OCI-LY1 (cell line): ENCODE measurements at regions not wholly inside any gene's neighbourhood (a gene's known extent, or its start where the extent isn't known, plus 50 kb on each side); places are given as distances from the start of the nearest gene placed in this dataset.

Experiments used
- H2AFZ ChIP-seq: fragments of 200-600 bp; sonication (generic), shearing (Covaris generic); 2 replicates; pipeline ENCODE4 v1.6.0; 2014; ENCODE audit warnings: antibody characterized with exemption, mild to moderate bottlenecking, low read length
- H3F3A ChIP-seq: fragments of 200-600 bp; sonication (generic), shearing (Covaris generic); 2 replicates; pipeline ENCODE4 v1.6.0; 2014; ENCODE audit warnings: mild to moderate bottlenecking, antibody characterized with exemption, low read length, moderate library complexity; ENCODE audit not compliant: insufficient read depth
- H3K27ac ChIP-seq: fragments of 200-600 bp; sonication (generic); 2 replicates; pipeline ENCODE4 v1.5.1; 2014; ENCODE audit warnings: low read length, mixed run types, mild to moderate bottlenecking, low read depth; ENCODE audit not compliant: poor library complexity, severe bottlenecking
- H3K27me3 ChIP-seq: fragments of 200-600 bp; sonication (generic); 2 replicates; pipeline ENCODE4 v1.6.0; 2014; ENCODE audit warnings: antibody characterized with exemption, mild to moderate bottlenecking, low read length, moderate library complexity; ENCODE audit not compliant: insufficient read depth
- H3K36me3 ChIP-seq: fragments of 200-600 bp; sonication (generic); 2 replicates; pipeline ENCODE4 v1.6.1; 2014; ENCODE audit warnings: mild to moderate bottlenecking, antibody characterized with exemption, low read length, moderate library complexity, mixed read lengths; ENCODE audit not compliant: insufficient read depth
- H3K4me1 ChIP-seq: fragments of 200-600 bp; sonication (generic); 2 replicates; pipeline ENCODE4 v1.5.1; 2014; ENCODE audit warnings: mild to moderate bottlenecking, low read length, moderate library complexity; ENCODE audit not compliant: insufficient read depth, severe bottlenecking
- H3K4me2 ChIP-seq: fragments of 200-600 bp; sonication (generic), shearing (Covaris generic); 2 replicates; pipeline ENCODE4 v1.6.1; 2014; ENCODE audit warnings: low read length
- H3K4me3 ChIP-seq: fragments of 200-600 bp; sonication (generic); 2 replicates; pipeline ENCODE4 v1.5.1; 2014; ENCODE audit warnings: low read length, low read depth, mild to moderate bottlenecking, mixed read lengths; ENCODE audit not compliant: poor library complexity, severe bottlenecking
- H3K79me2 ChIP-seq: fragments of 200-600 bp; shearing (Covaris generic); 2 replicates; pipeline ENCODE4 v1.6.1; 2016; ENCODE audit warnings: mixed run types, low read length, mixed read lengths; ENCODE audit not compliant: insufficient read depth
- H3K9ac ChIP-seq: fragments of 200-600 bp; sonication (generic), shearing (Covaris generic); 2 replicates; pipeline ENCODE4 v1.6.1; 2014; ENCODE audit warnings: mild to moderate bottlenecking, low read length, mixed read lengths
- H3K9me2 ChIP-seq: fragments of 200-600 bp; sonication (generic), shearing (Covaris generic); 2 replicates; pipeline ENCODE4 v1.6.1; 2014; ENCODE audit warnings: low read depth, mild to moderate bottlenecking, low read length, mixed read lengths
- H3K9me3 ChIP-seq: fragments of 200-600 bp; shearing (Covaris generic); 2 replicates; pipeline ENCODE4 v1.6.1; 2014; ENCODE audit warnings: low read length, mixed read lengths
- H4K20me1 ChIP-seq: fragments of 200-600 bp; sonication (generic), shearing (Covaris generic); 2 replicates; pipeline ENCODE4 v1.6.0; 2016; ENCODE audit warnings: mild to moderate bottlenecking, low read length; ENCODE audit not compliant: insufficient read depth
- EZH2 ChIP-seq: fragments of 200-600 bp; sonication (generic), shearing (Covaris generic); IDR thresholded peaks from 2 replicates; pipeline ENCODE4 v1.8.0; 2017; ENCODE audit warnings: borderline replicate concordance, mixed run types, mild to moderate bottlenecking, antibody characterized with exemption, low read length, moderate library complexity, mixed read lengths
- TF ChIP-seq, protein P1 (sequence below): fragments of 200-600 bp; sonication (generic), shearing (Covaris generic); IDR thresholded peaks from 2 replicates; pipeline ENCODE4 v1.5.1; 2017; ENCODE audit warnings: mild to moderate bottlenecking, antibody characterized with exemption, low read length, moderate library complexity, mixed read lengths

GRCh38 chr21:29228306-29228705 is 70.4 kb upstream of the BACH1 start:
- no peak overlapping the region for H3K4me3 ChIP-seq
- H4K20me1 ChIP-seq = no peaks in the 10 kb centered on the region
- H3K9ac ChIP-seq = no peak overlapping the region
- H3K4me1 ChIP-seq = peaks cover 4% of the 10 kb centered on the region
- no peaks in the 10 kb centered on the region for H3K9me3 ChIP-seq
- H3K9me2 ChIP-seq = no peaks in the 10 kb centered on the region
- no peak overlapping the region for H2AFZ ChIP-seq
- H3K27ac ChIP-seq = no peak overlapping the region
- H3K4me2 ChIP-seq = no peak overlapping the region
- H3K36me3 ChIP-seq = no peaks in the 10 kb centered on the region
- no peaks in the 10 kb centered on the region for H3K79me2 ChIP-seq
- no peaks in the 10 kb centered on the region for H3F3A ChIP-seq
- no peaks in the 10 kb centered on the region for H3K27me3 ChIP-seq
- TF ChIP-seq EZH2 = no peak
- TF ChIP-seq, protein P1, sequence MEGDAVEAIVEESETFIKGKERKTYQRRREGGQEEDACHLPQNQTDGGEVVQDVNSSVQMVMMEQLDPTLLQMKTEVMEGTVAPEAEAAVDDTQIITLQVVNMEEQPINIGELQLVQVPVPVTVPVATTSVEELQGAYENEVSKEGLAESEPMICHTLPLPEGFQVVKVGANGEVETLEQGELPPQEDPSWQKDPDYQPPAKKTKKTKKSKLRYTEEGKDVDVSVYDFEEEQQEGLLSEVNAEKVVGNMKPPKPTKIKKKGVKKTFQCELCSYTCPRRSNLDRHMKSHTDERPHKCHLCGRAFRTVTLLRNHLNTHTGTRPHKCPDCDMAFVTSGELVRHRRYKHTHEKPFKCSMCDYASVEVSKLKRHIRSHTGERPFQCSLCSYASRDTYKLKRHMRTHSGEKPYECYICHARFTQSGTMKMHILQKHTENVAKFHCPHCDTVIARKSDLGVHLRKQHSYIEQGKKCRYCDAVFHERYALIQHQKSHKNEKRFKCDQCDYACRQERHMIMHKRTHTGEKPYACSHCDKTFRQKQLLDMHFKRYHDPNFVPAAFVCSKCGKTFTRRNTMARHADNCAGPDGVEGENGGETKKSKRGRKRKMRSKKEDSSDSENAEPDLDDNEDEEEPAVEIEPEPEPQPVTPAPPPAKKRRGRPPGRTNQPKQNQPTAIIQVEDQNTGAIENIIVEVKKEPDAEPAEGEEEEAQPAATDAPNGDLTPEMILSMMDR = no peak

DNA sequence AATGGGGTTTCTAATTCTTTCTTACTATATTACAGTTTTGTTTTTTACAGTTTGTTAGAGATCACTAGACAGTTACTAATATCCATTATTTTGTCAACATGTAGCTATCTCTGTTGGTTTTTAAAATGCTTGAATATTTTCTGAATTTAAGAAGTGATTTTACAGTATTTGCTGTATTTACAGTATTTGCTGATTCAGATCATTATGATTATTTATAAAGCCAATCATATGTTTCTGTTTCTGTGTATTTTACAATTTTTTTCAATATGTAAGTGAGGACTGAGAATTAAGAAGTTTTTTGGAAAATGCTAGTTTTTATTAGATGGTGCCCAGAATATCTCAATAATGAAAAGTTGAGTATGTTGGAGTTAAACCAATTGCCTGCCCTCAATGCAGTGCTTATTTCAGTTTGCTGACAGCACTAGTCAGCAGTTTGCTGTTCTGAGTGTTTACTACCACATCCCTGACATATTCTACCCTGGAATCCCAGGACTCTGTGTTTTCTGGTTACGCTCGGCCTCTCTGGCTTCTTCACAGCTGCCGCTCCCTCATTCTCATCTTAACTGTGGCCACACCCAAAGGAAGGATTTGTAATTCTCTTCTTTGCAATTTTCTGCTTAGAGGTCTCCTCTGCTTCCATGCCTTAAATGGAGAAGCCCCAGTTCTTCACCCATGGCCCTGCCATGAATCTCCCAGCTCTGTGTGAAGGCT is 68.0 kb upstream of the BACH1 start:
- no peak overlapping the region for H3K4me3 ChIP-seq
- no peaks in the 10 kb centered on the region for H3K36me3 ChIP-seq
- H3K9me2 ChIP-seq = no peaks in the 10 kb centered on the region
- H3K9ac ChIP-seq = no peak overlapping the region
- H3F3A ChIP-seq = no peaks in the 10 kb centered on the region
- H3K27me3 ChIP-seq = no peaks in the 10 kb centered on the region; the same call in 1 of the 2 replicates
- no peak for TF ChIP-seq EZH2
- TF ChIP-seq, protein P1 = no peak
- H3K4me2 ChIP-seq = no peak overlapping the region
- H4K20me1 ChIP-seq = no peaks in the 10 kb centered on the region
- no peak overlapping the region for H2AFZ ChIP-seq
- H3K79me2 ChIP-seq = no peaks in the 10 kb centered on the region
- no peak overlapping the region for H3K27ac ChIP-seq
- H3K9me3 ChIP-seq = no peaks in the 10 kb centered on the region
- peaks cover 8% of the 10 kb centered on the region for H3K4me1 ChIP-seq

- H3K27ac ChIP-seq = no peak overlapping the region
- no peaks in the 10 kb centered on the region for H3F3A ChIP-seq
- no peaks in the 10 kb centered on the region for H3K79me2 ChIP-seq
- TF ChIP-seq, protein P1 = no peak
- TF ChIP-seq EZH2 = no peak
- H3K4me3 ChIP-seq = no peak overlapping the region
- H3K9me3 ChIP-seq = no peaks in the 10 kb centered on the region
- H3K27me3 ChIP-seq = no peaks in the 10 kb centered on the region; the same call in 1 of the 2 replicates
- no peak overlapping the region for H3K9ac ChIP-seq
- H3K4me1 ChIP-seq = peaks cover 8% of the 10 kb centered on the region
- H4K20me1 ChIP-seq = no peaks in the 10 kb centered on the region
- H3K4me2 ChIP-seq = no peak overlapping the region
- no peaks in the 10 kb centered on the region for H3K9me2 ChIP-seq
- no peak overlapping the region for H2AFZ ChIP-seq
- H3K36me3 ChIP-seq = no peaks in the 10 kb centered on the region
Measured at GRCh38 chr21:29231756-29232529, 66.8 kb upstream of the BACH1 start.
